ENCODE measurements at regions not wholly inside any gene's neighbourhood (a gene's known extent, or its start where the extent isn't known, plus 50 kb on each side); places are given as distances from the start of the nearest gene placed in this dataset.

DNA sequence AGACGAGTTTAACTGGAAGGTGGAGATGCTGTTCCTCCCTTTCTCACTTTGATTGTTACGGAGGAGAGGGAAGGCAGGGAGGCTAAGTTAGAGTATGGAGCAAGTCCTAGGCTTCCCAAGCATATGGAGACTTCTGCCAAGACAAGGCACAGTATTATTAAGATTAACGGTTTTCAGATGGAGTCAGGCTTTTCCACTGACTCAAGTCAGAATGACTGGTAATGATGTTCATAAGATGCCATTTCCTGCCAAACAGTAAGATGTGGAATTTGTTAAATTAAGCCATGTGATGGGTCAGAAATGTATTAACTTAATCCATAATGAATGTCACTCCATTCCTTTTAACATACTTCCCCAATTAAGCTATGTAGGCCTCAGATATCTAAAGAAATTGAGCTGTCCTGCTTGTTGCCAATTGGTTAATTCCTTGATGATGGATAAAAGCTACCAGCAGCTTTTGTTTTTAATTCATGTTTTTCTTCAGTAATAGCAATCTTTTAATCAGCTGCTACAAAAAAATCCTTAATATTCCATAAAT lies 383.7 kb downstream of the ZNF521 start:
- Mint-ChIP-seq H3K27ac (no peak overlapping the region), H3K4me1 (no peaks in the 10 kb centered on the region), H3K9me3 (ENCODE audit: low read depth) (peaks cover 5% of the 10 kb centered on the region), H3K36me3 (ENCODE audit: low read depth) (no peaks in the 10 kb centered on the region), H3K27me3 (no peaks in the 10 kb centered on the region), H3K4me3 (no peak overlapping the region)
- ChIA-PET POLR2A (no interaction called here), CTCF (no interaction called here)
- intact Hi-C loops (cut with DNase I, micrococcal nuclease) = no loop called here
- ATAC-seq (no peak), DNase-seq (no peak)

DNA sequence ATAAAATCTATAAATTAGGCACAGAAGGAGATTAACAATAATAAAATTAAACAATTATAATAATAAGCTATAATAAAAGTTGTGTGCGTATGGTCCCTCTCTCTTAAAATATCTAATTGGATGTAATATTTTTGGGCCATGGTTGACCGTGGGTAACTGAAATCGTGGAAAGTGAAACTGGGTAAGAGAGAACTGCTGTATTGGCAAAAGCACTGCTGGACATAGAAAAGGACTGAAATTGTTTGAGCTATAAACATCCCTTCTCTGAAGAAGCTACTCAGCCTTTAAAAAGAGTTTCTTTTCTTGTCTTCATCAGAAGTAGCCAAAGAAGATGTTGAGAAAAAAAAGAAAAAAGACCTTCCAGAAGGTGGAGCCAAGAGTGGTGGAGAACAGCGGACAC lies 379.4 kb downstream of the ZNF521 start:
- ChIA-PET CTCF (no interaction called here), POLR2A (no interaction called here)
- intact Hi-C loops (cut with DNase I, micrococcal nuclease) = no loop called here
- no peaks in the 10 kb centered on the region for H3K27me3 Mint-ChIP-seq
- ATAC-seq (no peak), DNase-seq (no peak)
- no peak overlapping the region for H3K27ac Mint-ChIP-seq
- no peaks in the 10 kb centered on the region for H3K36me3 Mint-ChIP-seq (ENCODE audit: low read depth)
- no peaks in the 10 kb centered on the region for H3K4me1 Mint-ChIP-seq
- H3K9me3 Mint-ChIP-seq (ENCODE audit: low read depth) = peaks cover 3% of the 10 kb centered on the region
- no peak overlapping the region for H3K4me3 Mint-ChIP-seq

DNA sequence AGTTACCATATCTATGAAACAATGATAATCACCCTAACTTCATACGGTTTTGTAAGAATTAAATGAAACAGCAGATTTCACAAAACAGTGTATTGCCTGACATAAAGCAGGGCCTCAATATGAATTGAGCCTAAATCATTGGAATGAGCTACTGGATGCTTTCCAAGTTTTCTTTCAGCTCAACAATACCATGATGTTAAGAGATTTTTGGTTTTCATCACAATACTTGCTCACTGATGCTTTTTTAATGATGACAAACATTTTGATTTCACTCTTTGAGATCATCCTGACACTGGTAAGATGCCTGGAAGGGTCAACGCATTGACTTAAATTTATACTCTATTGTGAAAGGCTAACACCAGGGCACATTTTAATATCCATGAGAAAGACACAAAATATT lies 377.5 kb downstream of the ZNF521 start:
- intact Hi-C loops (cut with DNase I, micrococcal nuclease) = no loop called here
- Mint-ChIP-seq H3K4me3 (no peak overlapping the region), H3K27me3 (no peaks in the 10 kb centered on the region), H3K9me3 (ENCODE audit: low read depth) (no peaks in the 10 kb centered on the region), H3K27ac (no peak overlapping the region), H3K36me3 (ENCODE audit: low read depth) (no peaks in the 10 kb centered on the region), H3K4me1 (no peaks in the 10 kb centered on the region)
- ATAC-seq (no peak), DNase-seq (no peak)
- CTCF ChIA-PET = no interaction called here
- POLR2A ChIA-PET = no interaction called here

DNA sequence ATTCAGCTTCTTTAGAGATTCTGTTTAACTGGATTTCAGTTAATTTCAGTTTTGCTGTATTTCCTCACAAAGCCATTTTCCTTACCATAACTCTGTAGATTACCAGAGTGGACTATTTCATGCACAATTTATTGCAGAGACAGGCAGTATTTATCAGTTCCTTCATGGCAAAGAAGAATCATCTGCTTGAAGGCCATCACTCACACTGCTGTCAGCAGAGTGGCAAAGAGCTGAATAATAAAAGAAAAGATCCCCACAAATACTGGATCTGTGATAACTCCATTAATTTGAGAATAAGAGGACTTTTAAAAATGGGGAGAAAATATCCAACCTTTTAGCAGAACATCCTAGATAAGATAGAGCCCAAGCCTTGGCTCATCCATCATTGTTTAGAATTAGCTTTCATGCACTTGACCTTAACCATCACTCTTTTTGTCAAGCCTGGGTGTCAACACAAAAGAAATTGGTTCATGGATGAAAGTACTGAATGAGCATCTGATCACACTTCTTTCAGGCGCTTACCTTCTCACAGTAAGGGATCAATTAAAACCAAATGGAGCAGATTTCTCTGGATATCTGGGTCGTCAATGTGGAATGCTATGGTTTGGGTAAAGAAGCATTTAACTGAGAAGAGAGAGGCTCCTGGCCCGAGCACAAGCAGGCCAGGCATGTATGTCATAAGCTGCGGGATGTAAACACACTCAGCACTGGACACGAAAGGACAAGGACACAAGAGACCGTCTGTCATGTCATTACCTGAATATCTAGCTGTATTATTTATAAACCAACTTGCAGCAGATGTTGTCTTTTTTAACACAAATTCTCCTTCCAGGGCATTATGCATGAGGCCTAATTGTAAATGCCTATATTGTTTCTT lies 376.2 kb downstream of the ZNF521 start:
- Mint-ChIP-seq H3K4me3 (no peak overlapping the region), H3K4me1 (no peaks in the 10 kb centered on the region), H3K27me3 (no peaks in the 10 kb centered on the region), H3K36me3 (ENCODE audit: low read depth) (no peaks in the 10 kb centered on the region), H3K9me3 (ENCODE audit: low read depth) (no peaks in the 10 kb centered on the region), H3K27ac (no peak overlapping the region)
- ChIA-PET CTCF (no interaction called here), POLR2A (no interaction called here)
- intact Hi-C loops (cut with DNase I, micrococcal nuclease) = no loop called here
- ATAC-seq (no peak), DNase-seq (no peak)

DNA sequence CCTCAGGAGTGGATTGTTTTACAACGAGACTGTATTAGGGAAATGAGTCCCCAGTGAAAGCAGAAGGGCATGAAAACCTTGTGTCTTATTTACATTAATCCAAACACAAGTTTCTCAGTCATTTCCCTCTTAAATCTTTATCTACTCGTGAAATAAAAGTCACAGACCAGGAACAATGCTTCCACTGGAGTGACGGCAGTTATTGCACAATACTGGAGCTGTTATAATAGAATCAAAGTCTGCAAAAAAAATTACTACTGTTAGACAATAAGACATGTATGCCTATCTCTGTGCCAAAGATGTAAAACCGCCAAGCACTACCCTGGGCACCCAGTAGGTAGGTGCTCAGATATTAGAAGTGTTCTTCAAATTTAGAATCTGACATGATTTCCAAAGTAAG lies 375.5 kb downstream of the ZNF521 start:
- H3K27ac Mint-ChIP-seq = no peak overlapping the region
- H3K27me3 Mint-ChIP-seq = no peaks in the 10 kb centered on the region
- ATAC-seq = no peak
- H3K9me3 Mint-ChIP-seq (ENCODE audit: low read depth) = no peaks in the 10 kb centered on the region
- H3K36me3 Mint-ChIP-seq (ENCODE audit: low read depth) = no peaks in the 10 kb centered on the region
- CTCF ChIA-PET = no interaction called here
- DNase-seq = no peak
- no peaks in the 10 kb centered on the region for H3K4me1 Mint-ChIP-seq
- H3K4me3 Mint-ChIP-seq = no peak overlapping the region
- intact Hi-C loops (cut with DNase I, micrococcal nuclease) = no loop called here
- POLR2A ChIA-PET = no interaction called here

DNA sequence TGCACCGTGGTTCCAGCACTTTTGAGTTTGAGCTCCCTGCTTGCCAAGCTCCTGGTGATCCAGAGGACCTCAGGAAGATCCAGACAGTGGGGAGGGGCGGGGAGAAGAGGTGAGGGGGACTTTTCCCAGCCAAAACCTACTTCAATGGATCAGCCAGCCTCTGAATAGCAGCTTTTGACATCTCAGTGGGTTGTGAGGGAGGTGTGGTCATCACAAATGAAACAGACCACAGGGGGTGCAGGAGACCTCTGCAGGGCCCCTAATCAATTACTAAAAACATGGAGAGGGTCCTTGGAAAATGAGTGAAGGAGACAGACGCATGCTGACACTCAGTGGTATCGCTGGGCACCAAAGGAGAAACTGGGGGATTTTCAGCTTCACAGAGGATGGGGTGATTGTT lies 372.7 kb downstream of the ZNF521 start:
- Mint-ChIP-seq H3K27ac (no peak overlapping the region), H3K4me1 (no peaks in the 10 kb centered on the region), H3K9me3 (ENCODE audit: low read depth) (no peaks in the 10 kb centered on the region), H3K4me3 (no peak overlapping the region), H3K27me3 (no peaks in the 10 kb centered on the region), H3K36me3 (ENCODE audit: low read depth) (no peaks in the 10 kb centered on the region)
- no peak for ATAC-seq
- intact Hi-C loops (cut with DNase I, micrococcal nuclease) = no loop called here
- POLR2A ChIA-PET = no interaction called here
- CTCF ChIA-PET = no interaction called here
- DNase-seq = no peak

DNA sequence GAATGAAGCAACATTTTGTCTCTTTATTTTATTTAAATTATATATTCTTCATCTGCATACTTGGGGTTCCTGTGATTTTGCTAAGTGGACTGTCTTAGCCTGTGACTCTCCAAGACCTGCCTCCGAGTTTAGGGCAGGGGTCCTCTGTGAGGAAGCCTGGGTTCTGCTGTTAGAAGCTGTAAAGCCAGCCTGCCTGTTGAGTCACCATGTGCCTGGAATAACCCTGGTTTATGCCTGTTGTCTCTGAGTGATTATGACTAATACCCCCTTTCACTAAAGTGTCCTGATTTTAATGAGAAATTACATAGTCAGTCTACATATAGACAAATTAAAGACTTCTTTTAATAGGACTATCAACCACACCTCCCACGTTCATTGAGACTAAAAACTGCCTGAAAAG lies 369.1 kb downstream of the ZNF521 start:
- ATAC-seq (no peak), DNase-seq (no peak)
- ChIA-PET CTCF (no interaction called here), POLR2A (no interaction called here)
- Mint-ChIP-seq H3K27ac (no peak overlapping the region), H3K9me3 (ENCODE audit: low read depth) (no peaks in the 10 kb centered on the region), H3K36me3 (ENCODE audit: low read depth) (no peaks in the 10 kb centered on the region), H3K27me3 (no peaks in the 10 kb centered on the region), H3K4me3 (no peak overlapping the region), H3K4me1 (no peaks in the 10 kb centered on the region)
- intact Hi-C loops (cut with DNase I, micrococcal nuclease) = no loop called here

DNA sequence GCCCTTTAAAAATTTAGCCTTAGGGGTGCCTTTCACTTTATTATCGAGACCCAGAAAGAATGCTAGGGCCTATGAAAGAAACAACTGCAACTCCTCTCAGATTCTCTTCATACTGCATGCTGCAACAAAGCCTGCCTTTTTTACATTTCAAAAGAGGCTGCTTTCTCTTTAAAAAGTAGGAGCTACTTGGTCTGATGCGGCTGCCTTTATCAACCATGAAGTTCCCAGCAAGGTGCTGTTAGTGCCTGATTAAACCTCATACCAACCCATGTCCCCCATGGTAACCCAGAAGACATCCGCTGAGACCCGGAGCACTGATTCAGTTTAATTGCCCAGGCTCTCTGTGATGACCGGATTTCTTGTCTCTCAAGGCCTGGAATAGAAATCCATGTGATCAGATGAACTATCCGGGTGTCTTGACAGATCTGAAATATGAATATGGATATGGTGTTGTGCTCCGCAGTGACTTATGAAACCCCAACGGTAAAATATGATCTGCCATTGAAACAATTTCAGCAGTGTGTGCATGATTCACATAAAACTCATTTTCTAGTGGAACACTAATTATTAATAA lies 368.3 kb downstream of the ZNF521 start:
- Mint-ChIP-seq H3K36me3 (ENCODE audit: low read depth) (no peaks in the 10 kb centered on the region), H3K9me3 (ENCODE audit: low read depth) (no peaks in the 10 kb centered on the region), H3K4me3 (no peak overlapping the region), H3K4me1 (no peaks in the 10 kb centered on the region), H3K27ac (no peak overlapping the region), H3K27me3 (peaks cover 2% of the 10 kb centered on the region)
- ChIA-PET CTCF (no interaction called here), POLR2A (no interaction called here)
- no peak for DNase-seq
- intact Hi-C loops (cut with DNase I, micrococcal nuclease) = no loop called here
- ATAC-seq = no peak

DNA sequence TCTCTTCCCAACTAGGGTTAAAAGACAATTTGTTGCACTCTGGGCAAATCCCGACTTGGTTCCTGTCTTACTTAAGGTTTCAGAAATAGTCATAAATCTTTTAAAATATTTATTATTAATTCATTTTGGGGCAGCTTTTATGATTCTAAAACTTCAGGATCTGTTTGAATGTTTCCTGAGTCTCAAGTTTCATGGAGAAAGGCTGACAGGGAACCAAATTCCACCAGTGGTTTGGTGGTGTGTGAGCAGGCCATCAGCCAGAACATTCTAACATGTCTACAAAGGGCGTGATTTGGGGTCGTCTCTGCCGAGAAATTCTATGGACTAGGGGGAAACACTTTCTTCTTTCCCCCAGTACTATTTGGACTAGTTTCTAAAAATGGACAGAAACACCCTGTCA lies 366.4 kb downstream of the ZNF521 start:
- Mint-ChIP-seq H3K9me3 (ENCODE audit: low read depth) (no peaks in the 10 kb centered on the region), H3K27ac (no peak overlapping the region)

DNA sequence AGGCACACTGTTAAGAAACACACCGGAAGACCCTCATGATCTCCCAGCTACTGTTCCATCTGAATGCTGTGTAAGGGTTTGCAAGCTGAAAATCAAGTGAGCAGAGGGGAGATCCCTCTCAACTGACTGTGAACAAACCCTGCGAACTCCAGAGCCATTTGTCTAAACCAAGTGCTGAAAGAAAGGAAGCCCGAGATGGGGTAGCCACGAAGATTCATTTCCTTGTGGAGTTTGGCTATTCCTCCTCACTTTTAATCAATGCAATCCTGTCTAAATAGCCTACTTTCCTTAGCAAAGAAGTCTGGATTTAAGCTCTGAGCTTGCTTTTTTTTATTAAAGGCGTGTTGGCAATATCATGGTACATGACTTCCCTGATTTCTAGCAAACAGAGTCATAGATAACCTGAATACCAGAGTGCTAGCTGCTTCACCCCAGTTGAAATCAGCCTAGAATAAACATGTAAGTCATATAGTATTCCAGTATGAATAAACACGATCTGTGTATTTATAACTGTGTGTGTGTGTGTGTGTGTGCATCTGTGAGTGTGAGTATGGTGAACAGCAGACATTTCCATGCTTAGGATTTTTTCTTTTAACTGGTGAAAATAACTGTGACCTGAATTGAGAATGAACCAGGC lies 365.2 kb downstream of the ZNF521 start:
- intact Hi-C loops (cut with DNase I, micrococcal nuclease) = no loop called here
- Mint-ChIP-seq H3K4me3 (no peak overlapping the region), H3K36me3 (ENCODE audit: low read depth) (no peaks in the 10 kb centered on the region), H3K4me1 (no peaks in the 10 kb centered on the region), H3K9me3 (ENCODE audit: low read depth) (no peaks in the 10 kb centered on the region), H3K27ac (no peak overlapping the region), H3K27me3 (peaks cover 2% of the 10 kb centered on the region)
- POLR2A ChIA-PET = no interaction called here
- ATAC-seq (no peak), DNase-seq (no peak)
- CTCF ChIA-PET = no interaction called here

More for the DNA sequence above, 366.4 kb downstream of the ZNF521 start:
- ChIA-PET CTCF (no interaction called here), POLR2A (no interaction called here)
- intact Hi-C loops (cut with DNase I, micrococcal nuclease) = no loop called here
- H3K27me3 Mint-ChIP-seq = peaks cover 2% of the 10 kb centered on the region
- H3K4me1 Mint-ChIP-seq = no peaks in the 10 kb centered on the region
- no peak overlapping the region for H3K4me3 Mint-ChIP-seq
- DNase-seq (no peak), ATAC-seq (no peak)
- H3K36me3 Mint-ChIP-seq (ENCODE audit: low read depth) = no peaks in the 10 kb centered on the region

DNA sequence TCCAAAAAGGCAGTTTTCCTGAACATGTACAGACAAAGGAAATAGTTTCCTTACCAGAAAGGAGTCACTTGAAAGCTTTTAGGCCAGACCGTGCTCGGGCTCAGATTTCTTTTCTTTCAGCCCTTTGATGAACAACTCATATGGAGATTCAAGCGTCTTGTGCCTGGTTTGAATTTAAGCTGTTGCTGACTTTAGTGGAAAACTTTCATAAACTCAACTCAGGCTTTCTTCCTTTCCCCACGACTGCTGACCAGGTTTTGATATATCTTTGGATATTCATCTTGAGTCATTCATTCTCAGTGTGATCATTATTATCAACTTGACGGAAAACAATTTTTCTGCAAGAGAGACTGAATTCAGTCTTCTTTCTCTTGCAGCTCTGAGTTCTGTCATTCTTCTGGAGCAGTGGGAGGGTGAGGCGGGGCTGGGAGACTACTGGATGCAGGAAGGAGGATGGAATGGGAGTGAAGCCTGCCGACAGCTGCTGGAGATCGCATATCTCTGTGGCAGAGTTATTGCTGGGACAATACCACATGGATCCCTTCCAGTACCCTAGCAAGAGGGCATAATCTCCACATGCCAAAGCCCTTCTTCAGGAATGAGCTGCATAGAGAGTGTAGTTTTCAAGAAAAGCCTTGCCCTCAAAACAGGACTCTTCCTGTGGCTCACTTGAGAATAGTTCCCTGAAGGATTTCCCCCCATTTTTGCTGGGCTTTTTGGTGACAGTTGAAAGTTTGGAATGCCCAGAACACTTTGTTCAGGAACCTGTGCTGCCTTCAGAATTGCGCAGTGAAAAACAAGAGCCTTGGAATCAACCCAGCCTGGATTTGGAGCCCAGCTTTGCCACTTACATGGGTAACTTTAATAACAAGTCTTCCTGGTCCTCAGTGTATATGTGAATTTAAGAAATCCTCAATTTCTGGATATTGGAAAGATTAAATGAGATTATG lies 364.4 kb downstream of the ZNF521 start:
- Mint-ChIP-seq H3K27ac (no peak overlapping the region), H3K9me3 (ENCODE audit: low read depth) (no peaks in the 10 kb centered on the region), H3K36me3 (ENCODE audit: low read depth) (no peaks in the 10 kb centered on the region), H3K4me1 (no peaks in the 10 kb centered on the region), H3K27me3 (peaks cover 2% of the 10 kb centered on the region), H3K4me3 (no peak overlapping the region)
- DNase-seq = no peak
- ChIA-PET POLR2A (no interaction called here), CTCF (no interaction called here)
- no peak for ATAC-seq
- intact Hi-C loops (cut with DNase I, micrococcal nuclease) = no loop called here

All from activated CD4-positive, alpha-beta T cell treated with anti-CD3 and anti-CD28 coated beads for 36 hours (primary cell).